Fibroblast of villous mesenchyme (primary cell): ENCODE measurements at regions not wholly inside any gene's neighbourhood (a gene's known extent, or its start where the extent isn't known, plus 50 kb on each side); places are given as distances from the start of the nearest gene placed in this dataset.

ENCODE experiments used
- DNase-seq: peaks from one replicate; pipeline ENCODE4 v3.0.0-alpha.2; 2010; ENCODE audit warnings: low read depth
- H3K4me3 ChIP-seq: 2 replicates; pipeline ENCODE4 v1.5.1; 2011; ENCODE audit warnings: low read depth, mild to moderate bottlenecking, low read length
- TF ChIP-seq, protein P1 (sequence below): IDR thresholded peaks from 2 replicates; pipeline ENCODE4 v1.5.1; 2012; ENCODE audit warnings: low read depth, mild to moderate bottlenecking, low read length; ENCODE audit not compliant: insufficient read depth

DNA sequence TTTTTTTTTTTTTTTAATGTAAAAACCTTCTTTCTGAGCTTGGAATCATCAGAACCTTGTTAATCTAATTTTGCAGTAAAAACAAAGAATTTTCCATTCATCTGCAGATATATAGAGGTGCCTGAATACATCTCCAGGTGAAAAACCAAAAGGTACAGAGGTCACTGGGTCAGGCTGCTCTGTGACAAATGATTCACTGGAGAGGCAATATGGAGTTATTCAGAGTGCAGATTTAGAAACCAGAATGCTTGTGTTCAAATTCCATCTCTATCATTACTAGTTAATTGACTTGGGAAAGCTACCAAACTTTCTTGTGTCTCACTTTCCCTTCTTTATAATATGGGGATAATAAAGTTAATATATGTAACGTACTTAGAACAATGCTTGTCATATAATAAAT, 51.5 kb upstream of the C1orf53 start:
- no peak for DNase-seq
- no peak overlapping the region for H3K4me3 ChIP-seq
- TF ChIP-seq, protein P1, sequence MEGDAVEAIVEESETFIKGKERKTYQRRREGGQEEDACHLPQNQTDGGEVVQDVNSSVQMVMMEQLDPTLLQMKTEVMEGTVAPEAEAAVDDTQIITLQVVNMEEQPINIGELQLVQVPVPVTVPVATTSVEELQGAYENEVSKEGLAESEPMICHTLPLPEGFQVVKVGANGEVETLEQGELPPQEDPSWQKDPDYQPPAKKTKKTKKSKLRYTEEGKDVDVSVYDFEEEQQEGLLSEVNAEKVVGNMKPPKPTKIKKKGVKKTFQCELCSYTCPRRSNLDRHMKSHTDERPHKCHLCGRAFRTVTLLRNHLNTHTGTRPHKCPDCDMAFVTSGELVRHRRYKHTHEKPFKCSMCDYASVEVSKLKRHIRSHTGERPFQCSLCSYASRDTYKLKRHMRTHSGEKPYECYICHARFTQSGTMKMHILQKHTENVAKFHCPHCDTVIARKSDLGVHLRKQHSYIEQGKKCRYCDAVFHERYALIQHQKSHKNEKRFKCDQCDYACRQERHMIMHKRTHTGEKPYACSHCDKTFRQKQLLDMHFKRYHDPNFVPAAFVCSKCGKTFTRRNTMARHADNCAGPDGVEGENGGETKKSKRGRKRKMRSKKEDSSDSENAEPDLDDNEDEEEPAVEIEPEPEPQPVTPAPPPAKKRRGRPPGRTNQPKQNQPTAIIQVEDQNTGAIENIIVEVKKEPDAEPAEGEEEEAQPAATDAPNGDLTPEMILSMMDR, result no peak

DNA sequence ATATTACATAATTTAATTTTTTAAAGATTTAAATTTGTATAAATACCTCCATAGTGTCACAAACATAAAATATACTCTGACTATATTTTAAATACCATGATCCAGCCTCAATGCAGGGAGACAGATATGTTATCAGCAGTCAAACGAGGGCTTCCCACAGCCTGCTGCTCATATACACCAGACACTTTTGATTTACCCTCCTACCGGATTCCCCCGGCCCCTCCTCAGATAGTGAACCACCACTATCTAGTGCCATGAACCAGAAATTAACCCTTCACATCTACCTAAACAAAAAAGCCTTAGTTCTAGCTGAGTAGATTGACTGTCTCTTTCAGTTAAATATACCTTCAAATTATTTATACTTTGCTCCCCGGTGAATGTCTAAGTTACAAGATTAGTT, 52.4 kb upstream of the C1orf53 start:
- TF ChIP-seq, protein P1, result no peak
- no peak overlapping the region for H3K4me3 ChIP-seq
- no peak for DNase-seq

- DNase-seq, result no peak
- H3K4me3 ChIP-seq, result no peak overlapping the region
- TF ChIP-seq, protein P1, result no peak
Measured at GRCh38 chr1:197848350-197848749, 54.1 kb upstream of the C1orf53 start.

DNA sequence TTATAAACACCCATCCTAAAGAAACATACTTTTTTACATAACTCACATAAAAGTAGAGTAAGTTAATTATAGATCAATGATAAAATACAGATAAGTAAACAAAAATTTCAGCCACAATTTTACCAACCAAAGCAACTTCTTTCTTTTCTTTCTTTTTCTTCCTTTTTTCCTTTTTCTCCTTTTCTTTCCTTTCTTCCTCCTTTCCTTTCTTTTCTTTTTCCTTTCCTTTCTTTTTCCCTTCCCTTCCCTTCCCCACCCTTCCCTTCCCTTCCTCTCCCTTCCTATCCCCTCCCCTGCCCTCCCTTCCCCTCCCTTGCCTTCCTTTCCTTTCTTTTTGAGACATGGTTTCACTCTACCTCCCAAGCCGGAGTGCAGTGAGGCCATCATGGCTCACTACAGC, 56.5 kb upstream of the C1orf53 start:
- TF ChIP-seq, protein P1, result no peak
- no peak overlapping the region for H3K4me3 ChIP-seq
- no peak for DNase-seq

DNA sequence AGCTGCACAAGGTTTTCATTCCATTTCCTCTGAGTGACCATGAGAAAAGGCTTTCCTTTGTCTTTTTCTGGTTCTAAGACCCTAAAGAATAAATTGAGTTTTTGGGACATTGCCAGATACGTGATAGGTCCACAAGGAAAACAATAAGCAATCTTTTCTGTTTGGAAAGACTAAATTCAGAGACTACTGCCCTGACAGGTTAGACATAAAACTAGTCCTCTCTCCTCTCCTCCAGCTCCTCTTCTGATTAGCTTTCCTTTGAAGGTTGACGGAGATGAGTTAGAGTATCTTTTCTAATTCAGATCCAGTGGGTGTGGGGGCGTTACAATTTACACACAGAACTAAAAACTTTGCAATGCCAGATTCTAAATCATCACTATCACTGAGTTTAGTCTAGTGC, 57.8 kb upstream of the C1orf53 start:
- no peak for DNase-seq
- TF ChIP-seq, protein P1, result no peak

GRCh38 chr1:197843401-197843800, 59.0 kb upstream of the C1orf53 start:
- TF ChIP-seq, protein P1, result no peak
- DNase-seq, result no peak
- H3K4me3 ChIP-seq, result no peak overlapping the region

More for the DNA sequence above, 57.8 kb upstream of the C1orf53 start:
- H3K4me3 ChIP-seq, result no peak overlapping the region

- no peak for DNase-seq
- H3K4me3 ChIP-seq, result no peak overlapping the region
- TF ChIP-seq, protein P1, result no peak
Measured at GRCh38 chr1:197842646-197843045, 59.8 kb upstream of the C1orf53 start.
